ENCODE measurements at regions not wholly inside any gene's neighbourhood (a gene's known extent, or its start where the extent isn't known, plus 50 kb on each side); places are given as distances from the start of the nearest gene placed in this dataset.

DNA sequence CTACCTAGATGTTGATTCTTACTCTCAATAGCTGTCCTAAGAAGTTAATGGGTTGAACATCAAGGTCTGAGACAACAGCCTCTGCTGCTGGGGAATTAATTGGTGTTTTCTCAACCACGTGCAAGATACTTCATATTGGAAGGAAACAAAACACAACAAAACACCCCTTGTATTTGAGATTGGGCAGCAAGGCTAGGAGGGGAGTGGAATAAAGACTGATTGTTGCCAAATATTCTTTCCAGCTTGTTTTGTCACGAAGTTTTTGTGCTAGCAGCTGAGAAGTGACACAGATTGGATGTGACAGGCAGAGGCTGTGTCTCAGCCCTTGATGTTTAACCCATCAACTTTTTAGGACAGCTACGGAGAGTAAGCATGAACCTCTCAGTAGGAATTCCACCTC lies 808.4 kb downstream of the IGSF11 start (continued):
- TF ChIP-seq CREB1 (CRISPR knock-in tag; IDR thresholded peaks at IDR 0.05; ENCODE audit: low read depth) = no peak

DNA sequence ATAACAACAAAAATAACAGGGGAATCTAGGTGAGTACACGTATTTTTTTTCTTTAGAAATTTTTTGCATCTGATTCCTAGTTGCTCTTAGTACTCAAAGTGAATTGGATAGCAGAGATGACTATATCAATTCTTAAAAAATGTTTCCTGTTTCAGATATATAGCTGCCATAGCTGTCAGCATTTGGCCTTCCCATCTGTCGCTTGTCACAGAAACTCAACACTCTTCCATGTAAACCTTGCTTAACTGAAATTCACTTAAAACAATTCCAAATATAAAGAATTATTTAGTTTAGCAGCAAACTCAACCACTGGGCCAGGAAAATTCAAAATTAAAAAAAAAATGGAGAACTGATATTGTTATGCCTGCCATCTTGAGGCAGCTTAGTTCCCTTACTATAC lies 807.5 kb downstream of the IGSF11 start:
- no peak for TF ChIP-seq POLR2AphosphoS5 (IDR thresholded peaks at IDR 0.05; ENCODE audit: low read depth)
- no peak for TF ChIP-seq EZH2 (IDR thresholded peaks at IDR 0.05; ENCODE audit: low read depth, unreplicated experiment)
- no peak for TF ChIP-seq EZH2phosphoT487 (IDR thresholded peaks at IDR 0.05; ENCODE audit: unreplicated experiment)
- TF ChIP-seq JUNB (IDR thresholded peaks at IDR 0.05; ENCODE audit: unreplicated experiment) = no peak
- TF ChIP-seq CTCF (conservative IDR thresholded peaks at IDR 0.05; ENCODE audit: low read depth in 2 of 2) = no peak
- no peak for TF ChIP-seq STAT1 (IDR thresholded peaks at IDR 0.05; ENCODE audit: unreplicated experiment)
- no peak for TF ChIP-seq NANOG (IDR thresholded peaks at IDR 0.05; ENCODE audit: borderline replicate concordance)
- TF ChIP-seq, protein P1, sequence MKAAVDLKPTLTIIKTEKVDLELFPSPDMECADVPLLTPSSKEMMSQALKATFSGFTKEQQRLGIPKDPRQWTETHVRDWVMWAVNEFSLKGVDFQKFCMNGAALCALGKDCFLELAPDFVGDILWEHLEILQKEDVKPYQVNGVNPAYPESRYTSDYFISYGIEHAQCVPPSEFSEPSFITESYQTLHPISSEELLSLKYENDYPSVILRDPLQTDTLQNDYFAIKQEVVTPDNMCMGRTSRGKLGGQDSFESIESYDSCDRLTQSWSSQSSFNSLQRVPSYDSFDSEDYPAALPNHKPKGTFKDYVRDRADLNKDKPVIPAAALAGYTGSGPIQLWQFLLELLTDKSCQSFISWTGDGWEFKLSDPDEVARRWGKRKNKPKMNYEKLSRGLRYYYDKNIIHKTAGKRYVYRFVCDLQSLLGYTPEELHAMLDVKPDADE (IDR thresholded peaks at IDR 0.05) = no peak
- TF ChIP-seq, protein P2, sequence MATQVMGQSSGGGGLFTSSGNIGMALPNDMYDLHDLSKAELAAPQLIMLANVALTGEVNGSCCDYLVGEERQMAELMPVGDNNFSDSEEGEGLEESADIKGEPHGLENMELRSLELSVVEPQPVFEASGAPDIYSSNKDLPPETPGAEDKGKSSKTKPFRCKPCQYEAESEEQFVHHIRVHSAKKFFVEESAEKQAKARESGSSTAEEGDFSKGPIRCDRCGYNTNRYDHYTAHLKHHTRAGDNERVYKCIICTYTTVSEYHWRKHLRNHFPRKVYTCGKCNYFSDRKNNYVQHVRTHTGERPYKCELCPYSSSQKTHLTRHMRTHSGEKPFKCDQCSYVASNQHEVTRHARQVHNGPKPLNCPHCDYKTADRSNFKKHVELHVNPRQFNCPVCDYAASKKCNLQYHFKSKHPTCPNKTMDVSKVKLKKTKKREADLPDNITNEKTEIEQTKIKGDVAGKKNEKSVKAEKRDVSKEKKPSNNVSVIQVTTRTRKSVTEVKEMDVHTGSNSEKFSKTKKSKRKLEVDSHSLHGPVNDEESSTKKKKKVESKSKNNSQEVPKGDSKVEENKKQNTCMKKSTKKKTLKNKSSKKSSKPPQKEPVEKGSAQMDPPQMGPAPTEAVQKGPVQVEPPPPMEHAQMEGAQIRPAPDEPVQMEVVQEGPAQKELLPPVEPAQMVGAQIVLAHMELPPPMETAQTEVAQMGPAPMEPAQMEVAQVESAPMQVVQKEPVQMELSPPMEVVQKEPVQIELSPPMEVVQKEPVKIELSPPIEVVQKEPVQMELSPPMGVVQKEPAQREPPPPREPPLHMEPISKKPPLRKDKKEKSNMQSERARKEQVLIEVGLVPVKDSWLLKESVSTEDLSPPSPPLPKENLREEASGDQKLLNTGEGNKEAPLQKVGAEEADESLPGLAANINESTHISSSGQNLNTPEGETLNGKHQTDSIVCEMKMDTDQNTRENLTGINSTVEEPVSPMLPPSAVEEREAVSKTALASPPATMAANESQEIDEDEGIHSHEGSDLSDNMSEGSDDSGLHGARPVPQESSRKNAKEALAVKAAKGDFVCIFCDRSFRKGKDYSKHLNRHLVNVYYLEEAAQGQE (IDR thresholded peaks at IDR 0.05; ENCODE audit: unreplicated experiment) = no peak
- no peak for TF ChIP-seq ZNF331 (CRISPR knock-in tag; IDR thresholded peaks at IDR 0.05; ENCODE audit: low read depth)
- TF ChIP-seq, protein P3, sequence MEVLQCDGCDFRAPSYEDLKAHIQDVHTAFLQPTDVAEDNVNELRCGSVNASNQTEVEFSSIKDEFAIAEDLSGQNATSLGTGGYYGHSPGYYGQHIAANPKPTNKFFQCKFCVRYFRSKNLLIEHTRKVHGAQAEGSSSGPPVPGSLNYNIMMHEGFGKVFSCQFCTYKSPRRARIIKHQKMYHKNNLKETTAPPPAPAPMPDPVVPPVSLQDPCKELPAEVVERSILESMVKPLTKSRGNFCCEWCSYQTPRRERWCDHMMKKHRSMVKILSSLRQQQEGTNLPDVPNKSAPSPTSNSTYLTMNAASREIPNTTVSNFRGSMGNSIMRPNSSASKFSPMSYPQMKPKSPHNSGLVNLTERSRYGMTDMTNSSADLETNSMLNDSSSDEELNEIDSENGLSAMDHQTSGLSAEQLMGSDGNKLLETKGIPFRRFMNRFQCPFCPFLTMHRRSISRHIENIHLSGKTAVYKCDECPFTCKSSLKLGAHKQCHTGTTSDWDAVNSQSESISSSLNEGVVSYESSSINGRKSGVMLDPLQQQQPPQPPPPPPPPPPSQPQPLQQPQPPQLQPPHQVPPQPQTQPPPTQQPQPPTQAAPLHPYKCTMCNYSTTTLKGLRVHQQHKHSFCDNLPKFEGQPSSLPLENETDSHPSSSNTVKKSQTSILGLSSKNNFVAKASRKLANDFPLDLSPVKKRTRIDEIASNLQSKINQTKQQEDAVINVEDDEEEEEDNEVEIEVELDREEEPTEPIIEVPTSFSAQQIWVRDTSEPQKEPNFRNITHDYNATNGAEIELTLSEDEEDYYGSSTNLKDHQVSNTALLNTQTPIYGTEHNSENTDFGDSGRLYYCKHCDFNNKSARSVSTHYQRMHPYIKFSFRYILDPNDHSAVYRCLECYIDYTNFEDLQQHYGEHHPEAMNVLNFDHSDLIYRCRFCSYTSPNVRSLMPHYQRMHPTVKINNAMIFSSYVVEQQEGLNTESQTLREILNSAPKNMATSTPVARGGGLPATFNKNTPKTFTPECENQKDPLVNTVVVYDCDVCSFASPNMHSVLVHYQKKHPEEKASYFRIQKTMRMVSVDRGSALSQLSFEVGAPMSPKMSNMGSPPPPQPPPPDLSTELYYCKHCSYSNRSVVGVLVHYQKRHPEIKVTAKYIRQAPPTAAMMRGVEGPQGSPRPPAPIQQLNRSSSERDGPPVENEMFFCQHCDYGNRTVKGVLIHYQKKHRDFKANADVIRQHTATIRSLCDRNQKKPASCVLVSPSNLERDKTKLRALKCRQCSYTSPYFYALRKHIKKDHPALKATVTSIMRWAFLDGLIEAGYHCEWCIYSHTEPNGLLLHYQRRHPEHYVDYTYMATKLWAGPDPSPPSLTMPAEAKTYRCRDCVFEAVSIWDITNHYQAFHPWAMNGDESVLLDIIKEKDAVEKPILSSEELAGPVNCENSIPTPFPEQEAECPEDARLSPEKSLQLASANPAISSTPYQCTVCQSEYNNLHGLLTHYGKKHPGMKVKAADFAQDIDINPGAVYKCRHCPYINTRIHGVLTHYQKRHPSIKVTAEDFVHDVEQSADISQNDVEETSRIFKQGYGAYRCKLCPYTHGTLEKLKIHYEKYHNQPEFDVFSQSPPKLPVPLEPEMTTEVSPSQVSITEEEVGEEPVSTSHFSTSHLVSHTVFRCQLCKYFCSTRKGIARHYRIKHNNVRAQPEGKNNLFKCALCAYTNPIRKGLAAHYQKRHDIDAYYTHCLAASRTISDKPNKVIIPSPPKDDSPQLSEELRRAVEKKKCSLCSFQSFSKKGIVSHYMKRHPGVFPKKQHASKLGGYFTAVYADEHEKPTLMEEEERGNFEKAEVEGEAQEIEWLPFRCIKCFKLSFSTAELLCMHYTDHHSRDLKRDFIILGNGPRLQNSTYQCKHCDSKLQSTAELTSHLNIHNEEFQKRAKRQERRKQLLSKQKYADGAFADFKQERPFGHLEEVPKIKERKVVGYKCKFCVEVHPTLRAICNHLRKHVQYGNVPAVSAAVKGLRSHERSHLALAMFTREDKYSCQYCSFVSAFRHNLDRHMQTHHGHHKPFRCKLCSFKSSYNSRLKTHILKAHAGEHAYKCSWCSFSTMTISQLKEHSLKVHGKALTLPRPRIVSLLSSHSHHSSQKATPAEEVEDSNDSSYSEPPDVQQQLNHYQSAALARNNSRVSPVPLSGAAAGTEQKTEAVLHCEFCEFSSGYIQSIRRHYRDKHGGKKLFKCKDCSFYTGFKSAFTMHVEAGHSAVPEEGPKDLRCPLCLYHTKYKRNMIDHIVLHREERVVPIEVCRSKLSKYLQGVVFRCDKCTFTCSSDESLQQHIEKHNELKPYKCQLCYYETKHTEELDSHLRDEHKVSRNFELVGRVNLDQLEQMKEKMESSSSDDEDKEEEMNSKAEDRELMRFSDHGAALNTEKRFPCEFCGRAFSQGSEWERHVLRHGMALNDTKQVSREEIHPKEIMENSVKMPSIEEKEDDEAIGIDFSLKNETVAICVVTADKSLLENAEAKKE (CRISPR knock-in tag; IDR thresholded peaks at IDR 0.05) = no peak
- no peak for TF ChIP-seq CREB1 (CRISPR knock-in tag; IDR thresholded peaks at IDR 0.05; ENCODE audit: low read depth)
- ATAC-seq = no peak

More for the DNA sequence above, 807.5 kb downstream of the IGSF11 start:
- Histone ChIP-seq H3K4me3 (no peak overlapping the region), H3K4me1 (ENCODE audit: insufficient read depth) (no peaks in the 10 kb centered on the region), H4K20me1 (replicated peaks; ENCODE audit: insufficient read depth) (no peaks in the 10 kb centered on the region), H3K9me2 (ENCODE audit: insufficient read depth) (no peaks in the 10 kb centered on the region; the same call in 1 of the 2 replicates), H3K27me3 (ENCODE audit: insufficient read depth) (no peaks in the 10 kb centered on the region), H3K36me3 (ENCODE audit: insufficient read depth) (no peaks in the 10 kb centered on the region), H2AFZ (no peak overlapping the region), H3F3A (replicated peaks; ENCODE audit: low read depth) (no peaks in the 10 kb centered on the region), H3K27ac (ENCODE audit: low read depth) (no peak overlapping the region), H3K79me2 (replicated peaks; ENCODE audit: insufficient read depth) (no peaks in the 10 kb centered on the region), H3K4me2 (no peak overlapping the region)
- Mint-ChIP-seq H3K36me3 (ENCODE audit: low read depth) (no peaks in the 10 kb centered on the region), H3K4me1 (no peaks in the 10 kb centered on the region), H3K9me3 (peaks cover under 1% of the 10 kb centered on the region; the same call in 1 of the 3 replicates), H3K27me3 (ENCODE audit: insufficient read depth, low read depth, poor library complexity) (peaks cover 2% of the 10 kb centered on the region), H3K4me3 (no peak overlapping the region), H3K27ac (no peak overlapping the region)
- no peak for DNase-seq (ENCODE audit: low spot score)

Data from GM23338 (cell line).